K562 (cell line): ENCODE measurements at regions not wholly inside any gene's neighbourhood (a gene's known extent, or its start where the extent isn't known, plus 50 kb on each side); places are given as distances from the start of the nearest gene placed in this dataset.

ENCODE experiments used
- ATAC-seq: fragments of 200-7000 bp; cut with Tn5 transposase; 3 replicates; pipeline ENCODE4 v1.9.1; 2020; ENCODE audit warnings: moderate library complexity
- BruUV-seq: library from RNA; stranded (reverse); fragments of 400-500 nt; replicated peaks from 2 replicates; lab custom pipeline; 2021; lab: Mats Ljungman, UMichigan
- CTCF ChIA-PET: fragments of 300-600 bp; formaldehyde crosslinking; extraction: SDS; loops from one replicate; lab custom pipeline; 2021; ENCODE audit warnings: low intra/inter-chr PET ratio; lab: Yijun Ruan, JAX
- POLR2A ChIA-PET: fragments of 300-600, 350-650 bp; sonication (Branson Sonifier 250); formaldehyde crosslinking; extraction: SDS; loops from one replicate; lab custom pipeline; 2021; ENCODE audit warnings: antibody characterized with exemption, inconsistent platforms; lab: Yijun Ruan, JAX
- DNase-seq, 4 experiments: peaks; one replicate each; pipeline versions ENCODE4 v3.0.0 to v3.0.0-alpha.2; 2011 to 2018; ENCODE audit warnings: low spot score in 3 of 4, mixed read lengths in 3 of 4; ENCODE audit errors: extremely low read depth in 1 of 4
- FAIRE-seq: peaks from 2 replicates; lab custom pipeline; 2011; peaks lifted over from hg19 to GRCh38; lab: Jason Lieb, UNC
- H2AFZ ChIP-seq: 2 replicates; pipeline ENCODE4 v1.6.0; 2011; ENCODE audit warnings: low read depth, low read length, control low read depth, inconsistent platforms
- H3K27ac ChIP-seq: fragments of 200-600 bp; 3 replicates; pipeline ENCODE4 v1.8.0; 2011; ENCODE audit warnings: low read depth, mild to moderate bottlenecking, control low read depth, inconsistent platforms, low read length, moderate library complexity, mixed read lengths; ENCODE audit errors: extremely low read depth
- H3K27me3 ChIP-seq, 2 experiments: fragments of 300-600 bp in 1 of 2; 2 replicates in 1 of 2; 3 replicates in 1 of 2; pipeline versions ENCODE4 v1.6.0 to v1.8.0; 2011; ENCODE audit warnings: inconsistent platforms in 2 of 2, low read length in 2 of 2, mild to moderate bottlenecking in 1 of 2, mixed read lengths in 1 of 2, moderate library complexity in 1 of 2; ENCODE audit not compliant: control insufficient read depth in 2 of 2, insufficient read depth in 2 of 2
- H3K36me3 ChIP-seq: fragments of 300-600 bp; 3 replicates; pipeline ENCODE4 v1.8.0; 2011; ENCODE audit warnings: mild to moderate bottlenecking, low read length, inconsistent platforms; ENCODE audit not compliant: control insufficient read depth, insufficient read depth
- H3K4me1 ChIP-seq, 2 experiments: fragments of 200-600 bp in 1 of 2; replicated peaks in 1 of 2; 2 replicates in 1 of 2; 3 replicates in 1 of 2; pipeline versions ENCODE4 v1.5.1 to v1.8.0; 2011; ENCODE audit warnings: inconsistent platforms in 2 of 2, low read length in 2 of 2, mild to moderate bottlenecking in 1 of 2, mixed read lengths in 1 of 2, moderate library complexity in 1 of 2; ENCODE audit not compliant: control insufficient read depth in 2 of 2, insufficient read depth in 2 of 2
- H3K4me2 ChIP-seq: 2 replicates; pipeline ENCODE4 v1.6.1; 2011; ENCODE audit warnings: low read length, control low read depth, inconsistent platforms, mixed read lengths; ENCODE audit not compliant: insufficient read depth
- H3K4me3 ChIP-seq: fragments of 200-600 bp; sonication (generic), shearing (Covaris generic); 2 replicates; pipeline ENCODE4 v1.5.1; 2016; ENCODE audit warnings: control low read depth, inconsistent platforms
- H3K79me2 ChIP-seq: fragments of 200-600 bp; 3 replicates; pipeline ENCODE4 v1.8.0; 2011; ENCODE audit warnings: low read length, inconsistent platforms; ENCODE audit not compliant: control insufficient read depth, insufficient read depth
- H3K9ac ChIP-seq, 2 experiments: 2 replicates each; pipeline versions ENCODE4 v1.6.0 to v1.6.1; 2011; ENCODE audit warnings: low read depth in 2 of 2, low read length in 2 of 2, control low read depth in 1 of 2, inconsistent platforms in 1 of 2, mild to moderate bottlenecking in 1 of 2, mixed read lengths in 1 of 2; ENCODE audit not compliant: insufficient read depth in 1 of 2
- H3K9me1 ChIP-seq: one replicate; pipeline ENCODE4 v1.6.0; 2011; ENCODE audit warnings: inconsistent platforms, mild to moderate bottlenecking, low read length, moderate library complexity; ENCODE audit not compliant: control insufficient read depth, insufficient read depth
- H3K9me3 ChIP-seq: replicated peaks from 2 replicates; pipeline ENCODE4 v1.5.1; 2011; ENCODE audit warnings: low read depth, low read length, inconsistent platforms; ENCODE audit not compliant: control insufficient read depth, insufficient read depth
- H4K20me1 ChIP-seq: replicated peaks from 2 replicates; pipeline ENCODE4 v1.6.1; 2011; ENCODE audit warnings: low read length, inconsistent platforms, mixed read lengths; ENCODE audit not compliant: control insufficient read depth, insufficient read depth
- HSF4 ChIP-seq: fragments of 250-450 bp; sonication (Bioruptor Pico); IDR thresholded peaks from 2 replicates; pipeline ENCODE4 v2.1.2; 2022; ENCODE audit warnings: mild to moderate bottlenecking, moderate library complexity, borderline replicate concordance
- KLF16 ChIP-seq: IDR thresholded peaks from 2 replicates; pipeline ENCODE4 v1.6.1; 2016; ENCODE audit warnings: antibody characterized with exemption
- MAFF ChIP-seq: IDR thresholded peaks from 2 replicates; pipeline ENCODE4 v1.6.1; 2012; ENCODE audit warnings: low read length, improper control_type of control experiment
- MYC ChIP-seq, 2 experiments: fragments of 250-450 bp in 1 of 2; sonication (Bioruptor Pico) in 1 of 2; IDR thresholded peaks; 2 replicates each; pipeline versions ENCODE4 v1.5.1 to v1.6.1; 2012 to 2021; ENCODE audit warnings: low read depth in 2 of 2, borderline replicate concordance in 1 of 2, improper control_type of control experiment in 1 of 2, low read length in 1 of 2, mild to moderate bottlenecking in 1 of 2, moderate library complexity in 1 of 2
- PTRF ChIP-seq: fragments of 450-650 bp; IDR thresholded peaks from 2 replicates; pipeline ENCODE4 v1.6.1; 2016; ENCODE audit warnings: mild to moderate bottlenecking, missing genetic modification characterization, missing compliant biosample characterization
- SMARCA4 ChIP-seq: fragments of 450-650 bp; IDR thresholded peaks from 2 replicates; pipeline ENCODE4 v1.6.1; 2016
- ZNF41 ChIP-seq: fragments of 250-450 bp; sonication (Bioruptor Pico); conservative IDR thresholded peaks from 2 replicates; pipeline ENCODE4 v1.4.0; 2020; ENCODE audit warnings: mild to moderate bottlenecking
- WGBS: fragments of 100-300 bp; shearing (Covaris generic); methylation state at CpG from one replicate; pipeline ENCODE4 v1.1.6; 2016; ENCODE audit warnings: low coverage, mixed read lengths; ENCODE audit not compliant: insufficient coverage; ENCODE audit errors: missing lambda C conversion rate; 5-methylcytosine and 5-hydroxymethylcytosine counted together
- in situ Hi-C: fragments of 300-500 bp; cut with MboI; formaldehyde crosslinking; loops from 4 replicates; pipeline ENCODE4 v1.15.0; 2018; ENCODE audit warnings: inconsistent platforms, mixed read lengths
- intact Hi-C: fragments of 100-400 bp; cut with micrococcal nuclease; formaldehyde crosslinking; loops from 2 replicates; pipeline ENCODE4 v1.14.2; 2022

GRCh38 chr1:69157046-69157756 lies 410.5 kb upstream of the LRRC7 start:
- Histone ChIP-seq H3K9me3 (peaks cover 3% of the 10 kb centered on the region; the same call in 1 of the 2 replicates), H3K4me1 (no peaks in the 10 kb centered on the region), H3K36me3 (no peaks in the 10 kb centered on the region), H3K27ac (no peak overlapping the region), H4K20me1 (no peaks in the 10 kb centered on the region), H3K9me1 (no peaks in the 10 kb centered on the region), H3K4me3 (no peak overlapping the region), H3K4me2 (no peak overlapping the region), H3K27me3 (no peaks in the 10 kb centered on the region), H3K9ac (no peak overlapping the region), H2AFZ (no peak overlapping the region), H3K79me2 (no peaks in the 10 kb centered on the region)
- BruUV-seq: no TSS peak
- in situ Hi-C loops: no loop called here
- no peak for FAIRE-seq
- WGBS: 3% methylated on average over 2 of the region's 2 CpGs
- ChIA-PET POLR2A (no interaction called here), CTCF (no interaction called here)
- intact Hi-C loops: no loop called here
- no peak for ATAC-seq
- TF ChIP-seq HSF4 (no peak), MYC (IDR thresholded peaks at IDR 0.05; ENCODE audit: low read depth, low read length) (no peak), MYC (CRISPR knock-in tag; IDR thresholded peaks at IDR 0.05; ENCODE audit: borderline replicate concordance, low read depth) (no peak), ZNF41 (CRISPR knock-in tag) (no peak), MAFF (no peak), SMARCA4 (no peak), PTRF (tag) (no peak), KLF16 (no peak)
- DNase-seq: no peak
